ENCODE measurements at regions not wholly inside any gene's neighbourhood (a gene's known extent, or its start where the extent isn't known, plus 50 kb on each side); places are given as distances from the start of the nearest gene placed in this dataset.

GRCh38 chr2:239725551-239725890, 299.6 kb downstream of the NDUFA10 start:
- TF ChIP-seq CTCF (IDR thresholded peaks at IDR 0.05), result no peak
- TF ChIP-seq POLR2A (IDR thresholded peaks at IDR 0.05), result no peak

All from tibial nerve (tissue), 3 donors.